Smooth muscle cell (in vitro differentiated cells): ENCODE measurements at regions not wholly inside any gene's neighbourhood (a gene's known extent, or its start where the extent isn't known, plus 50 kb on each side); places are given as distances from the start of the nearest gene placed in this dataset.

ENCODE experiments used
- DNase-seq: peaks from one replicate; lab custom pipeline; 2025; ENCODE audit not compliant: unreplicated experiment; lab: John Stamatoyannopoulos, UW
- H2AFZ ChIP-seq: fragments of 200-600 bp; sonication (generic); 2 replicates; pipeline ENCODE4 v1.6.0; 2016; ENCODE audit warnings: antibody characterized with exemption, low read depth, mild to moderate bottlenecking
- H3F3A ChIP-seq: fragments of 200-600 bp; sonication (generic); 2 replicates; pipeline ENCODE4 v1.6.0; 2017; ENCODE audit warnings: antibody characterized with exemption, low read depth
- H3K27ac ChIP-seq: fragments of 200-600 bp; sonication (generic); 2 replicates; pipeline ENCODE4 v1.5.1; 2016; ENCODE audit warnings: low read depth, mild to moderate bottlenecking
- H3K27me3 ChIP-seq: fragments of 200-600 bp; sonication (generic); 2 replicates; pipeline ENCODE4 v1.6.1; 2016; ENCODE audit warnings: low read depth, mild to moderate bottlenecking
- H3K36me3 ChIP-seq: fragments of 200-600 bp; sonication (generic); 2 replicates; pipeline ENCODE4 v1.5.1; 2016; ENCODE audit warnings: low read depth
- H3K4me1 ChIP-seq: fragments of 200-600 bp; sonication (generic); 2 replicates; pipeline ENCODE4 v1.5.1; 2016; ENCODE audit warnings: low read depth
- H3K4me2 ChIP-seq: fragments of 200-600 bp; sonication (generic); 2 replicates; pipeline ENCODE4 v1.6.0; 2016; ENCODE audit warnings: mild to moderate bottlenecking
- H3K4me3 ChIP-seq: fragments of 200-600 bp; sonication (generic); 2 replicates; pipeline ENCODE4 v1.5.1; 2016; ENCODE audit warnings: mild to moderate bottlenecking
- H3K79me2 ChIP-seq: fragments of 200-600 bp; sonication (generic); 2 replicates; pipeline ENCODE4 v1.6.0; 2016; ENCODE audit warnings: low read depth, mild to moderate bottlenecking
- H3K9ac ChIP-seq: fragments of 200-600 bp; sonication (generic); 2 replicates; pipeline ENCODE4 v1.6.0; 2016; ENCODE audit warnings: low read depth
- H3K9me3 ChIP-seq: fragments of 200-600 bp; sonication (generic); replicated peaks from 2 replicates; pipeline ENCODE4 v1.5.1; 2016; ENCODE audit warnings: low read depth
- H4K20me1 ChIP-seq: fragments of 200-600 bp; sonication (generic); 2 replicates; pipeline ENCODE4 v1.6.0; 2016; ENCODE audit warnings: low read depth
- CTCF ChIP-seq: fragments of 200-600 bp; sonication (generic); IDR thresholded peaks from 2 replicates; pipeline ENCODE4 v1.5.1; 2017; ENCODE audit warnings: borderline replicate concordance, mild to moderate bottlenecking, antibody characterized with exemption; ENCODE audit not compliant: insufficient read depth, poor library complexity, severe bottlenecking
- WGBS: methylation state at CpG from one replicate; pipeline ENCODE4 v1.1.7; 2016; ENCODE audit warnings: low lambda C conversion rate; 5-methylcytosine and 5-hydroxymethylcytosine counted together

GRCh38 chr16:27704252-27704651 lies 154.3 kb downstream of the KATNIP start:
- H4K20me1 ChIP-seq, result no peaks in the 10 kb centered on the region
- H3F3A ChIP-seq, result no peaks in the 10 kb centered on the region
- 87% methylated on average over 4 of the region's 4 CpGs for WGBS
- H3K9me3 ChIP-seq, result no peaks in the 10 kb centered on the region
- no peak overlapping the region for H3K9ac ChIP-seq
- no peak overlapping the region for H3K4me3 ChIP-seq
- H3K27me3 ChIP-seq, result no peaks in the 10 kb centered on the region
- no peaks in the 10 kb centered on the region for H3K4me1 ChIP-seq
- no peaks in the 10 kb centered on the region for H3K36me3 ChIP-seq
- no peak overlapping the region for H2AFZ ChIP-seq
- no peak for DNase-seq
- no peaks in the 10 kb centered on the region for H3K79me2 ChIP-seq
- no peak overlapping the region for H3K4me2 ChIP-seq
- TF ChIP-seq CTCF, result no peak
- H3K27ac ChIP-seq, result no peak overlapping the region

- Histone ChIP-seq H4K20me1 (no peaks in the 10 kb centered on the region), H3K27me3 (no peaks in the 10 kb centered on the region), H2AFZ (no peak overlapping the region), H3K4me2 (no peak overlapping the region), H3K79me2 (no peaks in the 10 kb centered on the region), H3F3A (no peaks in the 10 kb centered on the region), H3K4me3 (no peak overlapping the region), H3K36me3 (no peaks in the 10 kb centered on the region), H3K27ac (no peak overlapping the region), H3K9ac (no peak overlapping the region), H3K4me1 (no peaks in the 10 kb centered on the region), H3K9me3 (no peaks in the 10 kb centered on the region)
- 85% methylated on average over 10 of the region's 10 CpGs for WGBS
- TF ChIP-seq CTCF, result no peak
- no peak for DNase-seq
These were observed 156.4 kb downstream of the KATNIP start for GRCh38 chr16:27706156-27706865.

DNA sequence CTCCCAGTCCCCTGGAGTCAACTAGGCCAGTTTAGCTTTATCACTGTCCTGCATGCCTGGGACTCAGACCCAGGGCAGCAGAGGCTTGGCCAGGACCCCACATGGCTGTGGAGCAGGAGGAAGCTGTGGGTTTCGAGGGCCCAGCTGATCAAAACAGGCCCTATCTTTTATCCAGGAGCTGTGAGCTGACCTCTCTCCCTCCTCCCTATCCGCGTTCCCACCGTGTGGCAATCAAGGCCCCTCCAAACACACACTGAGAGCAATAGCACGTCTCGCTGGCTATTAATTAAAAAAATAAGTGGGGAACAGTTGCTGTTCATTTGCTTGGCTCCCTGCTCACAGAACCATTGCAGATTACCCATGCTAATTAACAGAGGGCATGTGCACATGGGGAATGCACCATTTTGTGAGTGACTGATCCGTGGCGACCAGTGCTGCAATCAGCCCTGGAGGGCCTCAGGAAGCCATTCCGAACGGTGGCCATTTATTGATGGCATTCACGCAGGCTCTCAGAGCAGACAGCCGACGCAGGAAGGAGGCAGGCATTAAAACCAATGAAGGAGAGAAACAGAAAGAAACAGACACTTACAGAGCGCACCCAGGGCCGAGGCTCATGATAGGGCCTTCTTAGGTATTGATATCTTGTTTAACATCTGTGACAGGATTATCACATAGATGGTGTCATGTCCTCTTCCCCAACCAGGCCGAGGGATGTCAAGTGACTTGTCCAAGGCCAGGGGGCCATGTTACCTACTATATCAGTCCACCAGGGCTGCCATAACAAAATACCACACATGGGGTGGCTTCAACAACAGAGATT lies 157.1 kb downstream of the KATNIP start:
- no peak overlapping the region for H2AFZ ChIP-seq
- 94% methylated on average over 16 of the region's 16 CpGs for WGBS
- no peak overlapping the region for H3K4me3 ChIP-seq
- H3F3A ChIP-seq, result no peaks in the 10 kb centered on the region
- no peaks in the 10 kb centered on the region for H3K9me3 ChIP-seq
- H3K27me3 ChIP-seq, result no peaks in the 10 kb centered on the region
- H3K9ac ChIP-seq, result no peak overlapping the region
- DNase-seq, result no peak
- H3K36me3 ChIP-seq, result no peaks in the 10 kb centered on the region
- no peak overlapping the region for H3K27ac ChIP-seq
- H3K79me2 ChIP-seq, result no peaks in the 10 kb centered on the region
- no peaks in the 10 kb centered on the region for H4K20me1 ChIP-seq
- no peak overlapping the region for H3K4me2 ChIP-seq
- H3K4me1 ChIP-seq, result no peaks in the 10 kb centered on the region
- TF ChIP-seq CTCF, result no peak
